ENCODE measurements at regions not wholly inside any gene's neighbourhood (a gene's known extent, or its start where the extent isn't known, plus 50 kb on each side); places are given as distances from the start of the nearest gene placed in this dataset.

GRCh38 chr5:116361171-116361967 is 213.3 kb downstream of the SEMA6A start:
- DNase-seq: peak; percentile 50

GRCh38 chr5:116360008-116360853 is 214.4 kb downstream of the SEMA6A start:
- no peak for DNase-seq

- no peak for DNase-seq
Observed at GRCh38 chr5:116359592-116359991, 215.0 kb downstream of the SEMA6A start.

- no peak for DNase-seq
Observed at GRCh38 chr5:116358911-116359418, 215.7 kb downstream of the SEMA6A start.

- DNase-seq: no peak
Observed at GRCh38 chr5:116358015-116358523, 216.6 kb downstream of the SEMA6A start.

GRCh38 chr5:116355819-116356601 is 218.6 kb downstream of the SEMA6A start:
- DNase-seq: no peak

- DNase-seq: no peak
Observed at GRCh38 chr5:116354699-116355098, 219.9 kb downstream of the SEMA6A start.

GRCh38 chr5:116347657-116348056 is 227.0 kb downstream of the SEMA6A start:
- DNase-seq: no peak

GRCh38 chr5:116343961-116344360 is 230.7 kb downstream of the SEMA6A start:
- DNase-seq: no peak

Data from NCI-H1436 (cell line).